H9 (cell line): ENCODE measurements at regions not wholly inside any gene's neighbourhood (a gene's known extent, or its start where the extent isn't known, plus 50 kb on each side); places are given as distances from the start of the nearest gene placed in this dataset.

Experiments used
- DNase-seq: peaks from one replicate; pipeline ENCODE4 v3.0.0-alpha.2; 2017
- H2AFZ ChIP-seq: one replicate; pipeline ENCODE4 v1.6.1; 2013; ENCODE audit warnings: mild to moderate bottlenecking, low read length, control low read depth, moderate library complexity
- H2AK5ac ChIP-seq: 2 replicates; pipeline ENCODE4 v1.6.1; 2013; ENCODE audit warnings: low read length, control low read depth, mixed read lengths; ENCODE audit not compliant: insufficient read length
- H2BK120ac ChIP-seq: one replicate; pipeline ENCODE4 v1.6.1; 2013; ENCODE audit warnings: low read depth, mild to moderate bottlenecking, low read length, control low read depth, inconsistent platforms; ENCODE audit not compliant: poor library complexity, severe bottlenecking
- H2BK12ac ChIP-seq: 2 replicates; pipeline ENCODE4 v1.6.1; 2013; ENCODE audit warnings: low read length, control low read depth, mixed read lengths, low read depth; ENCODE audit not compliant: insufficient read length
- H2BK15ac ChIP-seq: 2 replicates; pipeline ENCODE4 v1.6.1; 2013; ENCODE audit warnings: low read depth, low read length, control low read depth
- H2BK20ac ChIP-seq: one replicate; pipeline ENCODE4 v1.6.1; 2013; ENCODE audit warnings: low read depth, mild to moderate bottlenecking, low read length, control low read depth, inconsistent platforms; ENCODE audit not compliant: poor library complexity, severe bottlenecking
- H2BK5ac ChIP-seq: 2 replicates; pipeline ENCODE4 v1.6.1; 2013; ENCODE audit warnings: low read length, control low read depth, mixed read lengths; ENCODE audit not compliant: insufficient read length
- H3K14ac ChIP-seq: 2 replicates; pipeline ENCODE4 v1.6.1; 2013; ENCODE audit warnings: low read length, control low read depth; ENCODE audit not compliant: insufficient read depth
- H3K18ac ChIP-seq: 2 replicates; pipeline ENCODE4 v1.6.1; 2013; ENCODE audit warnings: low read depth, mild to moderate bottlenecking, mixed read lengths, low read length, control low read depth; ENCODE audit not compliant: insufficient read length
- H3K23ac ChIP-seq: 2 replicates; pipeline ENCODE4 v1.6.1; 2013; ENCODE audit warnings: low read length, control low read depth, mixed read lengths, low read depth; ENCODE audit not compliant: insufficient read length
- H3K23me2 ChIP-seq: 2 replicates; pipeline ENCODE4 v1.6.1; 2013; ENCODE audit warnings: low read depth, mild to moderate bottlenecking, mixed read lengths, low read length, control low read depth; ENCODE audit not compliant: insufficient read length, poor library complexity, severe bottlenecking
- H3K27ac ChIP-seq: 2 replicates; pipeline ENCODE4 v1.5.1; 2013; ENCODE audit warnings: low read length, control low read depth, mixed read lengths, low read depth; ENCODE audit not compliant: insufficient read length
- H3K27me3 ChIP-seq: 2 replicates; pipeline ENCODE4 v1.6.1; 2013; ENCODE audit warnings: low read length, control low read depth, inconsistent platforms; ENCODE audit not compliant: insufficient read depth
- H3K4ac ChIP-seq: 2 replicates; pipeline ENCODE4 v1.6.1; 2013; ENCODE audit warnings: low read depth, mild to moderate bottlenecking, control low read depth, inconsistent platforms, low read length, moderate library complexity
- H3K4me1 ChIP-seq: 2 replicates; pipeline ENCODE4 v1.6.1; 2013; ENCODE audit warnings: low read length, control low read depth, inconsistent platforms; ENCODE audit not compliant: insufficient read depth
- H3K4me2 ChIP-seq: 2 replicates; pipeline ENCODE4 v1.6.1; 2013; ENCODE audit warnings: low read length, control low read depth, mixed read lengths; ENCODE audit not compliant: insufficient read length, insufficient read depth
- H3K56ac ChIP-seq: 2 replicates; pipeline ENCODE4 v1.6.1; 2013; ENCODE audit warnings: low read depth, mild to moderate bottlenecking, mixed read lengths, low read length, control low read depth; ENCODE audit not compliant: insufficient read length
- H3K79me1 ChIP-seq: 2 replicates; pipeline ENCODE4 v1.6.1; 2013; ENCODE audit warnings: low read depth, mild to moderate bottlenecking, moderate library complexity, low read length, control low read depth, inconsistent platforms; ENCODE audit not compliant: insufficient read depth, poor library complexity, severe bottlenecking
- H3K79me2 ChIP-seq: 2 replicates; pipeline ENCODE4 v1.6.1; 2013; ENCODE audit warnings: low read length, control low read depth, inconsistent platforms; ENCODE audit not compliant: insufficient read depth
- H3K9ac ChIP-seq: 2 replicates; pipeline ENCODE4 v1.6.1; 2013; ENCODE audit warnings: low read length, control low read depth, mixed read lengths; ENCODE audit not compliant: insufficient read length; ENCODE audit errors: extremely low read depth
- H3K9me3 ChIP-seq: one replicate; pipeline ENCODE4 v1.6.1; 2013; ENCODE audit warnings: low read depth, low read length, inconsistent platforms; ENCODE audit not compliant: control insufficient read depth
- H3T11ph ChIP-seq: one replicate; pipeline ENCODE4 v1.6.1; 2013; ENCODE audit warnings: mild to moderate bottlenecking, low read length, control low read depth, inconsistent platforms
- H4K20me1 ChIP-seq: one replicate; pipeline ENCODE4 v1.6.1; 2013; ENCODE audit not compliant: control insufficient read depth, insufficient read length, insufficient read depth
- H4K5ac ChIP-seq: 2 replicates; pipeline ENCODE4 v1.6.1; 2013; ENCODE audit warnings: low read depth, mild to moderate bottlenecking, mixed read lengths, low read length, control low read depth; ENCODE audit not compliant: insufficient read length
- H4K8ac ChIP-seq: replicated peaks from 2 replicates; pipeline ENCODE4 v1.6.1; 2013; ENCODE audit warnings: low read length, control low read depth, mixed read lengths, low read depth; ENCODE audit not compliant: insufficient read length
- H4K91ac ChIP-seq: 2 replicates; pipeline ENCODE4 v1.6.1; 2013; ENCODE audit warnings: low read depth, mild to moderate bottlenecking, moderate library complexity, mixed read lengths, low read length, control low read depth; ENCODE audit not compliant: insufficient read length
- H3K27ac Mint-ChIP-seq, 3 experiments: 2 replicates in 2 of 3; 3 replicates in 1 of 3; pipeline ENCODE4 v1.8.0; 2020 to 2021; ENCODE audit warnings: mixed read lengths in 3 of 3, mild to moderate bottlenecking in 1 of 3, moderate library complexity in 1 of 3
- H3K27me3 Mint-ChIP-seq: 2 replicates; pipeline ENCODE4 v1.8.0; 2021; ENCODE audit warnings: low read depth, mild to moderate bottlenecking, moderate library complexity, mixed read lengths
- H3K36me3 Mint-ChIP-seq, 3 experiments: 2 replicates in 2 of 3; 3 replicates in 1 of 3; pipeline ENCODE4 v1.8.0; 2020 to 2021; ENCODE audit warnings: low read depth in 3 of 3, mixed read lengths in 3 of 3; ENCODE audit not compliant: insufficient read depth in 1 of 3
- H3K4me1 Mint-ChIP-seq, 2 experiments: 2 replicates each; pipeline ENCODE4 v1.8.0; 2020; ENCODE audit warnings: mixed read lengths in 2 of 2
- H3K4me3 Mint-ChIP-seq, 2 experiments: 2 replicates in 1 of 2; 3 replicates in 1 of 2; pipeline ENCODE4 v1.8.0; 2020 to 2021; ENCODE audit warnings: mild to moderate bottlenecking in 2 of 2, mixed read lengths in 2 of 2, moderate library complexity in 1 of 2
- H3K9me3 Mint-ChIP-seq, 2 experiments: 2 replicates in 1 of 2; 3 replicates in 1 of 2; pipeline ENCODE4 v1.8.0; 2020; ENCODE audit warnings: mild to moderate bottlenecking in 2 of 2, mixed read lengths in 2 of 2, moderate library complexity in 1 of 2
- TF ChIP-seq, protein P1 (sequence below): fragments of 200-600 bp; sonication (generic); conservative IDR thresholded peaks from 3 replicates; pipeline ENCODE4 v1.8.0; 2021; ENCODE audit warnings: antibody characterized with exemption, mild to moderate bottlenecking

DNA sequence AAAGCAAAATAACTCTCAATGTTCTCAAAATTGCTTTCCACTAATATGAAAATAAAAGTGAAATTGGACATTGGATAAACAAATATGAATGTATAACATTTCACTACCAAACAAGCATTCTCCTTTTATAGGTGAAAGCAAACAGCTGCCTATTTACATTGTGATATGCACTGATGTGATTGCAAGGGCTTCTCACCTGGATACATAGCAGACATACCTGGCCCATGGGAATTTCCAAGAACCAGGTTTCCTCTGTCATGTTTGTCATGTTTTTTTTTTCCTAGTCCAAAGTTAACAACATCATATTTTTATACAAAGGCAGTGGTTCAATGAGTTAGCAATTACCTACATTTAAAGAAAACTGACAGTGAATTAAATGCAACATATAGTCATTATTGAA is 228.5 kb downstream of the ANKRD50 start:
- H2BK120ac ChIP-seq, result no peak overlapping the region
- peaks cover 2% of the 10 kb centered on the region; the same call in 1 of the 2 replicates for H3K4me1 ChIP-seq
- Mint-ChIP-seq H3K4me3 (no peak overlapping the region), H3K27ac (no peak overlapping the region), H3K9me3 (peaks cover 6 to 9% of the 10 kb centered on the region in 2 experiments; a peak in 4 of 5 replicates), H3K4me1 (peaks cover 16 to 19% of the 10 kb centered on the region in 2 experiments), H3K36me3 (peaks cover 6 to 7% (median 7%) of the 10 kb centered on the region in 3 experiments; a peak in 6 of 7 replicates), H3K27me3 (no peaks in the 10 kb centered on the region; the same call in 1 of the 2 replicates)
- no peaks in the 10 kb centered on the region for H3K23me2 ChIP-seq
- H2BK15ac ChIP-seq, result no peak overlapping the region
- no peak overlapping the region for H3K9ac ChIP-seq
- H4K8ac ChIP-seq, result no peak overlapping the region
- H3K4me2 ChIP-seq, result no peak overlapping the region
- no peaks in the 10 kb centered on the region for H3K9me3 ChIP-seq
- H2BK12ac ChIP-seq, result no peak overlapping the region
- H4K91ac ChIP-seq, result no peak overlapping the region
- no peak for DNase-seq
- H3K79me1 ChIP-seq, result no peaks in the 10 kb centered on the region
- H2AK5ac ChIP-seq, result no peak overlapping the region
- no peak overlapping the region for H3T11ph ChIP-seq
- no peak overlapping the region for H3K18ac ChIP-seq
- no peaks in the 10 kb centered on the region for H3K79me2 ChIP-seq
- no peak overlapping the region for H4K5ac ChIP-seq
- no peaks in the 10 kb centered on the region for H4K20me1 ChIP-seq
- H3K56ac ChIP-seq, result no peak overlapping the region
- no peak overlapping the region for H3K4ac ChIP-seq
- H2BK20ac ChIP-seq, result no peak overlapping the region
- TF ChIP-seq, protein P1, sequence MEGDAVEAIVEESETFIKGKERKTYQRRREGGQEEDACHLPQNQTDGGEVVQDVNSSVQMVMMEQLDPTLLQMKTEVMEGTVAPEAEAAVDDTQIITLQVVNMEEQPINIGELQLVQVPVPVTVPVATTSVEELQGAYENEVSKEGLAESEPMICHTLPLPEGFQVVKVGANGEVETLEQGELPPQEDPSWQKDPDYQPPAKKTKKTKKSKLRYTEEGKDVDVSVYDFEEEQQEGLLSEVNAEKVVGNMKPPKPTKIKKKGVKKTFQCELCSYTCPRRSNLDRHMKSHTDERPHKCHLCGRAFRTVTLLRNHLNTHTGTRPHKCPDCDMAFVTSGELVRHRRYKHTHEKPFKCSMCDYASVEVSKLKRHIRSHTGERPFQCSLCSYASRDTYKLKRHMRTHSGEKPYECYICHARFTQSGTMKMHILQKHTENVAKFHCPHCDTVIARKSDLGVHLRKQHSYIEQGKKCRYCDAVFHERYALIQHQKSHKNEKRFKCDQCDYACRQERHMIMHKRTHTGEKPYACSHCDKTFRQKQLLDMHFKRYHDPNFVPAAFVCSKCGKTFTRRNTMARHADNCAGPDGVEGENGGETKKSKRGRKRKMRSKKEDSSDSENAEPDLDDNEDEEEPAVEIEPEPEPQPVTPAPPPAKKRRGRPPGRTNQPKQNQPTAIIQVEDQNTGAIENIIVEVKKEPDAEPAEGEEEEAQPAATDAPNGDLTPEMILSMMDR, result no peak
- no peak overlapping the region for H3K27ac ChIP-seq
- no peak overlapping the region for H3K14ac ChIP-seq
- H3K23ac ChIP-seq, result no peak overlapping the region
- no peaks in the 10 kb centered on the region for H3K27me3 ChIP-seq
- H2AFZ ChIP-seq, result no peak overlapping the region
- H2BK5ac ChIP-seq, result no peak overlapping the region
